ENCODE measurements at regions not wholly inside any gene's neighbourhood (a gene's known extent, or its start where the extent isn't known, plus 50 kb on each side); places are given as distances from the start of the nearest gene placed in this dataset.

DNA sequence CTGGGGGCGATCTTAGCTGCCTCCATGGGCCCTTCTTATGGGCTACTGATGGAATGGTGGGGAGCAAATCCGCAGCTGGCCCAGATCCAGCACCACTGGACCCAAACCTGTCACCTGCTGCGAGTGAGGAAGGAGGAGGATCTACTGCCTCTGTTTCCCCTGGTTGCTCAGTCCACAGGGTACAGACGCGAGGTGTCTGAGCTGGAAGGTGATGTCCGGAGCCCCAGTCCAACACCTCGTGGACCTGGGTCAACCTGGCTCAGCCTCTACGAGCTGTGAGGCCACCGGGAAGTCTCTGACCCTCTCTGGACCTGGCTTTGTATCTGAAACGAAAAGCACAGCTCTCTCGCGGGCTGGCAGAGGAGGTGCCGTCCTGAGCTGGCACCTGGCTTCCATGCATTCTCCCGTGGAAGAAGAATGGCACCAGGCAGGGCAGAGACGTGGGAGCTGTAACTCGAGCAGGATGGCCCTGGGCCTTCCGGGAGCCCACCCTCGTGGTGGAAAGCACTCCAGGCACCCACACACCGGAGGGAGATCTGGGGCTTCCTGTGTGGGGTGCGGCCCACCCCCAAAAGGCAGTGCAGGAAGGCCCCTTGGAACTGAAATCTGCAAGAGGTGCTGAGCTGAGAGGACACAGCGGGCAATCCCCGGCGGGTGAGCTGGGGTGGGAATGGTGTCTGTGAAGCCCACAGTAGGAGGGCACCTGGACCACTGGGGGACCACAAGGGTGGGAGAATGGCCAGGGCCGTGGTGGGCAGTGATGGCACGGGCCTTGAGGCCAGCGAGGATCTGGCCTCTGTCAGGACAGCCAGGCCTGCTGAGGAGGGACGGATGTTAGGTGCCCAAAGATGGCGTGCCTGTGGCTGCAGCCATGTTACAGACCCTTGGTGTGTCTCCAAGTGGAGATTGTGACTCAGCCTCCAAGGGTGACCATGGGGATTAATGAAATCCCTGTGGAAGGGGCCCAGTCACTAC lies 133.4 kb downstream of the OLFM1 start:
- no peak for DNase-seq

DNA sequence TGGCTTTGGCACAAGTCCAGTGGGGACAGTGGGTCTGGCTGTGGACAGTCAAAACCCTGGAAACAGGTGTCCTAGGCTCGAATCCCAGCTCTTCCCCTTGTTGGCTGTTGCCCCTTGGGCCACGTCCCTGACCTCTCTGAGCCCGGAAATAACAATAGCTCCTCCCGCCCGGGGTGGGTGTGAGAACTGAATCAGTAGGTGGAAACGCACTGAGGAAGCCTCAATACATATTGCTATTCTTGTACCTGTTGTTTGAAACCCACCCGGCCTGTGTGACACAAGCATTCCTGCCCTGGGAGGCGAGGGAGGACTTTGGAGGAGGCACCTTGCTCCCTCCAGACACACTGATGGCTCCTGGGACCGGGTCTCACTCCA lies 134.1 kb downstream of the OLFM1 start:
- no peak for DNase-seq

DNA sequence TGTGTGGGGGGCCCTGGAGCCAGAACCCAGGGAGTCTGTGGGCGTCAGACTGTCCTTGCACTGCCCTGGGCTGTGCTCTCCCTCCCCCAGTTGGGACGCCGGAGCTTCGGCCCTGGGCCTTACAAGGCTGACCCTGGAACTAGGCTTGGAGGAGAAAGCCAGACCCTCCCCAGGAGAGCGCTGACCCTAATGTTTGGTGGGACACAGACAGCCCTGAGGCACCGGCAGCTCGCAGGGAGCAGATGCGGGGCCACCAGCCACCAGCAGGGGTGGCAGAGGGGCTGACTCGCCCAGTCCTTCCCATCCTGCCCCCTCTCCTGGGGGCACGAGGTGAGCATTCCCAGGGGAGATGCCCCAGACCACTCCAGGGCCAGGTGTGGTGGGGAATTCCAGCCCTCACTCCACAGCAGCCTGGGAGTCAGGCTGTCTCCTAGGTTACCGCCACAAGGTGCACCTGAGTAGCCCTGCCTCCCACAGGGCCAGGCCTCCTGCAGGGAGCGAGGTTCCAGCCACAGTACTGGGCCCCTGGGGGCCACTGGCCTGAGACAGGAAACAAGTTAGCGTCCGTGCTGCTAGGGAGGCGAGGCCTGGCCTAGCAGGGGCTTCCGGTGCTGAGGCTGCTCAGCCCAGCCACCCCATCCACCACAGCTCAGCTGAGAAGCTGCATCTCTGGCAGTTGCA lies 134.6 kb downstream of the OLFM1 start:
- DNase-seq, result no peak

DNA sequence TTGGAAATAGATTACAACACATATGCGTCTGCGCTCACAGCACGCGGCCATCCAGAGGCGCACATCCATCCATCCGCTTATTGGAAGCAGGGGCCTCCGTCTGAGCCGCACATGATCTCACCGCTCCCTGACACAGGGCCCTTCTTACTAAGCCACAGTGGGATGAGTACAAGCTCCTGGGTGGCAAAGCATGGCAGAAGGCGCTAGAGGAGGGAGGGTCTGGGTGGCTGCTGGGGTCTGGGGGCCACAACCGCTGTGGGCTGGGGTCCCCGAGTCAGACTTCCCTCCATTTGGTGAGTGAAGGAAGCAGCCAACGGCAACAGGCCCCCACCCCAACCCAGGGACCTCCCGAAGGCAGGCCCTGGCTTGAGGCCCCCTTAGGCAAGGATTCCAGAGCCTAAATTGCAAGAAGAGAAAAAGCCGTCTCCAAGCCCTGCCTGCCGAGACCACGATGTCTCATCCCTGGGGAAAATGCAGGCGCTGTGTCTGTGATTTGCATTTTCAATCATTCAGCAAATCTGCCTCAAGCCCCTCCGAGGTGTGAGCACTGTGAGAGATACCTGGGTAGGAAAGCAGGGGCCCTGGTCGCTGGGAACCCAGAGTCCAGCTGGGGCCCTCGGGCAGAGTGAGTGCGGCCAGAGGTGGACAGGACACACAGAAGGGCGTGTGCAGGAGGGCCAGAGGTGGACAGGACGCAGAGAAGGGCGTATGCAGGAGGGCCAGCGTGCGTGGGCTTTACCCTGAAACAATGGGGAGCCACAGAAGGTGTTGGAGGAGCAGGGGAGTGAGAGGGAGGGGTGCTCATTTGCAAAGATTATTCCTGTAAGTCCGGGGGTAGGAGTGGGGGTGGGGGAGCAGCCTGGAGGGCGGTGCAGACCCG lies 135.7 kb downstream of the OLFM1 start:
- no peak for DNase-seq

DNA sequence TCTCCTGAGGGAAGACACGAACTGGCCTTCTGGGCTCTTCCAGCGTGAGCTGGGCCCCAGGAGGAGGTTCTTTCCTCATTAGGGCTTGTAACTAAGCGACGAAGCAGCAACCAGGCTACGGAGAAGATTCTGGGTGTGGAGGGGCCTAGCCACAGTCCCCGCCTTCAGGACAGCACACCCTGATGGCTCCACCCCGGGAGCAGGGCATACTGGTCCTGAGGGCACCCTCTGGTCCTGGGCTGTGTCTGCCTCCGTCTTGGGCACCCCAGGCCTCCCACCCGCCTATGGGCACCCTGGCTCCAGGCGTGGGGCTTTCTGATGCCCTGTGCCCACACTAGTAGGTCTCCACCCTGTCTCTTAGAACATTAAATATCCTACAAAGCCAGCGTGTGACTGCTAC lies 136.4 kb downstream of the OLFM1 start:
- DNase-seq, result no peak

DNA sequence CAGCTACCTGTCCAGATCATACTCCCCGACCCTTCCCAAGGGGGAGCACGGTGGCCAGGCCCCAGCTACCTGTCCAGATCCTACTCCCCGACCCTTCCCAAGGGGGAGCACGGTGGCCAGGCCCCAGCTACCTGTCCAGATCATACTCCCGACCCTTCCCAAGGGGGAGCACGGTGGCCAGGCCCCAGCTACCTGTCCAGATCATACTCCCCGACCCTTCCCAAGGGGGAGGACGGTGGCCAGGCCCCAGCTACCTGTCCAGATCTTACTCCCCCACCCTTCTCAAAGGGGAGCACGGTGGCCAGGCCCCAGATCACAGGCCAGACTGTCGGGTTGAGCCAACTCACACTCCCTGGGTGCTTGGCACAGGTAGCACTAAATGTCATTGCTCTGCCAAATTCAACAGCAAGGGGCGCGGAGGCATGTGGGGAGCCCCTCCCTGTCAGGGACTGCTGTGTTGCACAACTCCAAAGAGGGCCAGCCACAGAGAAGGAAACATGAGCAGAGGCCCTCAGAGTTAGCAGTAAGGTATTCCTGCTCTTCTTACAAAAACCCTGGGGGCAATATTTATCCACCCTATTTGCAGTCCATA lies 136.9 kb downstream of the OLFM1 start:
- DNase-seq, result no peak

DNA sequence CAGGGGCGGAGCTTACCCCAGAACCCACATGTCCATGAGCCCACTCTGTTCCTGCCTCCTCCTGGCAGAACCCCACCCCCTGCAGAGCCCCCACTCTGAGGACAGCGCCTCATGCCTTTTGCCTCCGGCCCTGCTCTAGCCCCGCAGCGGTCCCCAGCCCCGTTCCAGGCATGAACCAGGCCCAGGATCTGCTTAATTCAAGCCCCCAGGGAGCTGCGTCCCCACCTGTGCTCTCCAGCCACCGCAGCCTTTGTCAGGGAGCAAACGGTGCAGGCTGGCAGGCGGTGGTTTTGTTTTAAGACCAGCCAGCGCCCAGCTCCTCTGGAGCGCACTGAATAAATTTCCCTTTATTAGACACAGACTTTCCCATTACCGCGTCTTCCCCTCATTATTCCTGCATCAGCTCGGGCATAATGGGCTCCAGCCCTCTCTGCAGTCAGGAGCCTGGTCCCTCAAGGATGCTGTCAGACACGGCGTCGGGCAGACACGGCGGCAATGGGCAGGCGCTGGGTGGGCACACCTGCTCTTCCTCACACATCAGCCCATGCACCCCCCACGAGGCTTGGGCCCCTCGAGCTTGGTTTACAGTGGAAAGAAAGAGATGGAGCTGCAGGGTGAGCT lies 137.6 kb downstream of the OLFM1 start:
- DNase-seq, result peak; percentile 71

DNA sequence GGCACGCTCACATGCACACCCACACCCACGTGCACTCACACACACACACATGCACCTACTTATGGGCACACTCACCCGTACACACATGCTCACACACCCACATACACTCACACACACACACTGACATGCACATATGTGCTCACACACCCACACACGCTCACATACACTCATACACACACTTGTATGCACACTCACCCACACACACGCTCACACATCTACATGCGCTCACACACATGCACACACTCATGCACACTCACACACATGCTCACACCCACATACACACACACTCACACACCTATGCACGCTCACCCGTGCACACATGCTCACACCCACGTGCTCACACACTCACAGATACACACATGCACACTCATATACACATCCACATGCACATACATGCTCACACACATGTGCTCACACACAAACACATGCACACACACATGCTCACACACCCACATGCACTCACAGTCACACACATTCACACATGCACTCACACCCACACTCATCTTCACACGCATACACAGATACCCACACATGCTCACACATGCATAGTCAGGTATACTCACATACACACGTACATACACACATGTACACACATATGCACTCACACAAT lies 138.3 kb downstream of the OLFM1 start:
- DNase-seq, result no peak

DNA sequence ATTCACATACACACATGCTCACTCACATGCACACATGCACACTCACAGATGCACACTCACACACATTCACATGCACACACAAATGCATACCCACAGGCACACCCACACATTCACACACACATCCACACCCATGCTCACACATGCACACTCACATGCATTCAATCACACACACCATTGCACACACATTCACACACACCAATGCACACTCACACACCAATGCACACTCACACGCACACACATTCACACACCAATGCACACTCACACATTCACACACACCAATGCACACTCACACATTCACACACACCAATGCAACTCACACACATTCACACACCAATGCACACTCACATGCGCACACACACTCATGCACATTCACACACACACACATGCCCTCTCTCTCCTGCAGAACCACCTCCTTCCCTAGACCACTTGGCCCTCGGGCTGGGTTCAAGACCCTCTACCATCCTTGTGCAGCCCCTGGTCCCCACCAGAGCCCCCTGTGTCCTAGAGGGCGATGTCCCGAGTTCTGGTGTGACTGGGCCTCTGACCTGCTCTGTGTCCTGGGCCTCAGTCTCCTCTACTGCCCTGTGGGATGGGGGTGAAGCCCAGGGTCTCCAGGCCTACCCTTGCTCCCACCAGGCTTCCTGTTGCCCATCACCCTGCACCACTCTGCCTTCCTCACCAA lies 139.0 kb downstream of the OLFM1 start:
- no peak for DNase-seq

DNA sequence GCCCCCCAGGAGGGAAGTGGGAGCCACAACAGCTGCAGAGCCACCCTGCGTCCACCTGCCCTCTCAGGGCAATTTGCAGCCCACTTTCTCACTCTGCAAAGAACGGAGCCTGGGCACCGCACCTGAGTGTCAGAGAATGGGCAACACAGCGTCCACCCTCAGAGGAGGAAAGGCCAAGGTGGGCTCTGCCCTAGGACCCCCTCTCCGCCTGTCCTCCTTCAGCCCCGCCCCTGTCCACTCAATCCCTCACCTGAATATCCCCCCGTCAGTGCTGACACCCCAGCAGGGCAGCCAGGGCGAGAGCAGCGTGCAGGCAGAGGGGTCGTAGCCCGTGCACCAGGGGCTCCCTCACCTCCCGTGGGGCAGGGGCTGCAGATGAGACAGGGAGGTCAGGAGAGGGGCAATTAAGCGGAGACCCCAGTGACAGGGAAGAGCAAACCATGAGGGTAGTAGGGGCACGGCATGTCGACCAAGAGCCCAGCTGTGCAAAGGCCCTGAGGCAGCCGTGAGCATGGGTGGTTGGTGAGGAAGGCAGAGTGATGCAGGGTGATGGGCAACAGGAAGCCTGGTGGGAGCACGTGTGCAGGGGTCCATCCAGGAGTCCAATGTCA lies 140.3 kb downstream of the OLFM1 start:
- no peak for DNase-seq

DNA sequence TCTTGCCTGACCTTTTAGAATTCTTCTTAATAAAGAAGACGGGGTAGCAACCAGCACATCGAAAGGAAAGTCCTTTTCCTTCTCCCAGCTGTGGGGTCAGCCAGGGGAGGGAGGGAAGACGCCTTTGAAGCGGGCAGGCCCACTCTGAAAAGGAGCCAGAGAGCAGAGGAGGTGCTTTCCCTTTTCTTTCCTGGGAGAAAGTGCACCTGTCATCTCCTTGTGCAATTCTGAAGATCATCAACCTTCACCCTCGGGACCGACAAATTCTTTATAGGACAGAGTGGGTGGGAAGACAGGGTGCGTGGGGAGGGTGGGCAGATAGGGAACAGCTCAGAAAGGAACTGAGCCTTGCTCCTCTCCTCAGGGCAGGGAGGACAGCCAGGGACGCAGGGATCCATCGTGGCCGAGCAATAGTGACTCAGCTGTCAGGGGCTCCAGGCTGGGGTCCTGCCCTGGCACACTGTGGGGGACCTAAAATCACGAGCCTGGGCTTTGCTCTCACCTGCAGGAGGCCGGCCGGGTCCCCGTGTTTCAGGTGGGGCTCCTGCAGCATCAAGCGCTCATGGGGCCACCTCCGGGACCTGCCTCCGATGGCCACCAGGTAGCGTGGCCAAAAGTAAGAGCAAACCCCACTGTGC lies 141.0 kb downstream of the OLFM1 start:
- no peak for DNase-seq

DNA sequence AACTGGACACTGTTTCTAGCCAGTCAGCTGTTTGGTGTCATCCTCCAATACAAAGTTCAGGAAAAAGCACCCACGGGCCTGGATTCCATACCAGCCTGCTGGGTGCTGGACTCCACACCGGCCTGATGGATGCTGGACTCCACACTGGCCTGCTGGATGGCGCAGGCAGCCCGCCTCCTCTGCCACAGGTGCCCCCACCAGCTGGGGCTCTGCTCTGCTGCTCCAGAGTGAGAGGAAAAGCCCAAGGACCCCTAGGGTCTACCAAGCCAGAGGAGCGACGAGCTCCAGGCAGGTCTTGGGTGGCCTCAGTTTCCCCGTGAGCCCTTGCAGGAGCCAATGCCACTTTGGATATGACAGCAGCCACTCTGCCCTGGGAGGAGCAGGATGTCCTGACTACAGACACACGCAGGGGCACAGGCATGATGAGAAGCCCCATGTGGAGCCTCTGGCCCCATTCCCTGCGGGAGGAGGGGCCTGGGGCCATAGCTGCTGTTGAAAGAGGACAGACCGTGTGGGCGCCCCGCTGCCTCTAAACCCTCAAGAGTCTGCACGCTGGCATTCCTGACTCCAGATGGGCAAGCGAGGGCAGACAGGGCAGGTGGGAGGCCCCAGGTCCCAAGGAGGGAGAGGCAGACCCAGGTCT lies 141.6 kb downstream of the OLFM1 start:
- no peak for DNase-seq

DNA sequence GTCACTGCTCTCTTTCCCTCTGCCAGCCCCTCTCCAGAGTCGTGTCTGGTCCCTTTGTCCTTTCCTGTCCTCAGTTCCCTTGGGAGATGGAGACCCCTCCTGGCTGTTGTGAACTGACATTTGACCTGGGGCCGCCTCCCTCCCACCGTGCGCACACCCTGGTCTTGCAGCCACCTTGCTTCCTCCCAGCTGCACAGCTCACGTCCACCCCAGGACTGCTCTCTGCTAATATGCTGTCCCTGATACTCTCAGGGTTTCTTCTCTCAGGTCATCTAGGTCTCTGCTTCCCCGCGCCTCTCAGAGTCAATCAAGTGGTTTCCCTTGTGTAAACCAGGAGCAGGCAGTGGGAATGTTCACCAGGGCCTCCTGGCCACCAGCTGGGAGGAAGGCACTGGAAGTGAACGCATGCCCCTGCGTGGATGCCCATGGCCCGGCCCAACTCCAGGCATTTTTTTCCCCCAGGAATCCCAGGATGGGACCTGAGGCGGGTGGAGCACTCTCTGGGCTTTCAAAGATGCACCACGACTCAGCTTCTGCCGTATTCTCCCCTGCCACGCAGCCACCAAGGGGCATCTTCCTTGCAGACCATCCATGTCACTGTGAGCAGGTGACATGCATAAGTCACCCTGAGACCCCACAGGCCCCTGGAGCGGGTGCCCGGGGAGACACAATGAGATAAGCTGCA lies 142.4 kb downstream of the OLFM1 start:
- DNase-seq, result no peak

DNA sequence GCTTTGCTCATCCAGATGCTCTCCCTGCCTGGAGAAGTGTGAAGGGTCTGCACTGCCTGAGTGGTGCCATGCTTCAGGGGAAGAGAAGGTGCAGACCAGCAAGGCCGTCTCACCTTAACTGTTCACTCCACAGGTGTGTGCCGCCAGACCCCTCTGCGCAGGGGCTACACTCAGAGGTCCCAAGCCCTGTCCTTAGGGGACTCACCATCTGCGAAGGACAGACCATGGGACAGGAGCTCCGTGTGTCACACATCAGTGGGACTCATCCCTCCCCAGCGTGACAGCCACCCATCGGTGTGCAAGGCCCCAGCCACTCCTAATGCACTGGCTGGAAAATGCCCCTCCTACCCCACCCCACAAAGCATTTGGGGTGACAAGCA lies 142.9 kb downstream of the OLFM1 start:
- no peak for DNase-seq

DNA sequence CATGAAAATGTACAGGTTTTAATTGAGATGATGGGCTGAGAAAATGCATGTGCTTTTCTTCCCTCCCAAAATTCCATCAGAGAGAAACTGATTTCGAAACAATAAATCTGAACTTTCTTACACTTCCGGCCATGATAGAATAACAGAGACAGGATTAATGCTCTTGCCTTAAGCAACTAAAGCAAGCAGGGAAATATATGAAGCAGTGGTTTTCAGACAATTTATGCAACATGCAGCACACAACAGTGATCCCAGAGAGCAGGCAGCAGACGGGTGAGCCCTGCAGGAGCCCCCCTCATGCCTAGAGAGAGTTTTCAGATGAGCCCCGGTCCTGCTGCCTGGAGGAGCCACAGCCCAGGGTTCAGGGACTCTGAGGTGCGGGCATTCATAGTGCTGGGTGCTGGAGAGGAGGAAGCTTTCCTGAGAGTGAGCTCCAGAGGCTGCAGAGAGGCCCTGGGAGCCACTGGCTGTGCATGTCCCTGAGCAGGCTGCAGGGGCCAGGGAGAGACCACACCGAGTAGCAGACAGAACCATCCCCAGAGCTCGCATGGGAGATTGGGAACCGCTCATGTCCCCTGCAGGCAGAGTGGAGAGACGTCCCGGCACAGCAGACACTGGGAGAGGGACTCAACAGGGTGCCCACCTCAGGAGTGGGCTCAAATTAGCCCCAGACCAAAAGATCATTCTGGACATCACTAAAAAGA lies 143.5 kb downstream of the OLFM1 start:
- DNase-seq, result no peak

DNA sequence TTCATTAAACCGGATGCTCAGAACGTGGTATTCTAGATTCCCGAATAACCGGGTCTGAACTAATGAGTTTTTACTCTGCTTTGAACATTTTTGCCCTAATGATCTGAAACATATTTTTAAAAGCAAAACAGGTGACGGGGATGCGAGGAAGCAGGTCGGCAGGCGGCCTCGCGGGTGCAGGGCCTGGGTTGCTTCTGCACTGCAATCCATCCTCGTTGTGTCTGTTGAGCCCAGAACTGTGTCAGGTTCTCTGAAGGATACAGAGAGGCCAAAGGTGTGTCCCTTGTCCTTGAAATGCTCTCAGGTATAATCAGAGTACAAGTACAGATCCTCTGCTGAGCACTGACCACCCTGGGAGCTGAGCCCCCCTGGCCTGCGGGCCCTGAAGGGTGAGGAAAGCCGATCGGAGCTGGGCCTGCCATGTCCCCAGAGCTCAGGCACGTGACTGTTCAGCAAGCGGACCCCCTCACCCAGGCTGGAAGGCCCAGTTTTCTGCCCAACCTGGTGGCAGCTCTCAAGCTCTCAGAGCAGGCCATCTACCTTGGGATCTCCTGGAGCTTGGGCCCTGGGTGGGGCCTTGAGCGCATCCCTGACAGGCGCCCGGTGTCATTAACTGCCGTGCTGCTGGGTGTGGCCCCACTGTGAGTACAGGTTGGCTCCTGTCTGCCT lies 151.8 kb downstream of the OLFM1 start:
- no peak for DNase-seq

DNA sequence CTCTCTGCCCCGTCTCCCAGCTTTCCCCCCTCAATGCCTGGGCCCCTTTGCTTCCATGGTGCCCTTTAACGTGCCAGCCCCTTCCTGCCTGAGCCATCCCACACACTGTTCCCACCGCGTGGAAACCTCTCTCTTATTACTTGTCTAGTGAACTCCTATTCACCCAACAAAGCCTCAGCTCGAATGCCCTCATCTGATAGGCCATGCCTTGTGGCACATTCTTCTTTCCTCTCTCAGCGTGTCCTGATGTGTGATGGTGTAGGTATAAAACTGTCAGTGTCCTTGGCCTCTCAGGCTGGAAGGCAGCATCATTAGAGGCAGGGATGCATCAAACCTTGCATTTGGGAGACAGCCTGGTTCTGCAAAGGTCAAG lies 152.3 kb downstream of the OLFM1 start:
- no peak for DNase-seq

DNA sequence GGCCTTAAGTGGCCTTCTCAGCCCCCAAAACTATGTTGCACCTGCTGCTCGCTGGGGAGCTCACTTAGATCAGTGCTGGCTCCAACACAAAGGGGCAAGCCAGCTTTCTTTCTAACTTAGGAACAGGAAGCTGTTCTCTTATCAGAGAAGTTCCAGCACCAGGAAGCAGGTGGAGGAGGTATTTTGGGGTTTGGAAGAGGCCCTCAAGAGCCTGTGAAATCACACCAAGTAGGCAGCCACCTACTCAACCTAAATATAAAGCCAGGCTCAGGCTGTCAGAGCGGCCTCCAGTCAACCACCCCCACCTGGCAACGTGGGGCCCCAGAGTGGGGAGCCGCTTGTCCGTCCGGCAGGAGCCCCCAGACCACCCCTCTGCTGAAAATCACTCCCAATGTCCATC lies 152.8 kb downstream of the OLFM1 start:
- no peak for DNase-seq

Data from retina (tissue), 1 donor.